T-helper 17 cell (primary cell): ENCODE measurements at regions not wholly inside any gene's neighbourhood (a gene's known extent, or its start where the extent isn't known, plus 50 kb on each side); places are given as distances from the start of the nearest gene placed in this dataset.

Experiments
- ATAC-seq: fragments of 150-1000 bp; cut with Tn5 transposase; 2 replicates; pipeline ENCODE4 v1.10.0; 2021; ENCODE audit warnings: mild to moderate bottlenecking, moderate library complexity
- DNase-seq, 3 donors: peaks; one replicate each; pipeline versions ENCODE4 v3.0.0 to v3.0.0-alpha.2; 2020 to 2021
- H3K9me3 ChIP-seq: one replicate; pipeline ENCODE4 v1.7.0; 2013; ENCODE audit warnings: low read length, mild to moderate bottlenecking; ENCODE audit not compliant: control insufficient read depth, poor library complexity, severe bottlenecking
- H3K27ac Mint-ChIP-seq: one replicate; pipeline ENCODE4 v1.8.0; 2022; ENCODE audit warnings: mild to moderate bottlenecking, moderate library complexity, mixed read lengths
- H3K27me3 Mint-ChIP-seq: one replicate; pipeline ENCODE4 v1.8.0; 2022; ENCODE audit warnings: mixed read lengths
- H3K36me3 Mint-ChIP-seq: one replicate; pipeline ENCODE4 v1.8.0; 2022; ENCODE audit warnings: low read depth, mixed read lengths
- H3K4me1 Mint-ChIP-seq: one replicate; pipeline ENCODE4 v1.8.0; 2022; ENCODE audit warnings: mild to moderate bottlenecking, mixed read lengths
- H3K4me3 Mint-ChIP-seq: one replicate; pipeline ENCODE4 v1.8.0; 2022; ENCODE audit warnings: mild to moderate bottlenecking, moderate library complexity, mixed read lengths

- Mint-ChIP-seq H3K27me3 (no peaks in the 10 kb centered on the region), H3K36me3 (no peaks in the 10 kb centered on the region), H3K4me1 (no peaks in the 10 kb centered on the region), H3K4me3 (no peak overlapping the region), H3K27ac (no peak overlapping the region)
- H3K9me3 ChIP-seq, result no peaks in the 10 kb centered on the region
- DNase-seq (no peak), ATAC-seq (no peak)
Observed at GRCh38 chr15:94937242-94937641, 705.9 kb downstream of the MCTP2 start.

GRCh38 chr15:94943888-94944287 lies 712.5 kb downstream of the MCTP2 start:
- H3K27ac Mint-ChIP-seq, result no peak overlapping the region
- ATAC-seq (no peak), DNase-seq (no peak)
- H3K4me1 Mint-ChIP-seq, result no peaks in the 10 kb centered on the region
- no peaks in the 10 kb centered on the region for H3K36me3 Mint-ChIP-seq
- H3K9me3 ChIP-seq, result no peaks in the 10 kb centered on the region
- H3K27me3 Mint-ChIP-seq, result no peaks in the 10 kb centered on the region
- no peak overlapping the region for H3K4me3 Mint-ChIP-seq

- DNase-seq (no peak), ATAC-seq (no peak)
- H3K27ac Mint-ChIP-seq, result no peak overlapping the region
- peaks cover under 1% of the 10 kb centered on the region for H3K9me3 ChIP-seq
- no peaks in the 10 kb centered on the region for H3K36me3 Mint-ChIP-seq
- no peaks in the 10 kb centered on the region for H3K4me1 Mint-ChIP-seq
- H3K27me3 Mint-ChIP-seq, result no peaks in the 10 kb centered on the region
- no peak overlapping the region for H3K4me3 Mint-ChIP-seq
Observed at GRCh38 chr15:94951538-94951937, 720.2 kb downstream of the MCTP2 start.

GRCh38 chr15:94963953-94964352 lies 732.6 kb downstream of the MCTP2 start:
- no peak for DNase-seq
- Mint-ChIP-seq H3K27me3 (no peaks in the 10 kb centered on the region), H3K36me3 (no peaks in the 10 kb centered on the region), H3K27ac (no peak overlapping the region), H3K4me1 (no peaks in the 10 kb centered on the region), H3K4me3 (no peak overlapping the region)
- no peak for ATAC-seq
- no peaks in the 10 kb centered on the region for H3K9me3 ChIP-seq

GRCh38 chr15:94965593-94965992 lies 734.2 kb downstream of the MCTP2 start:
- H3K9me3 ChIP-seq, result no peaks in the 10 kb centered on the region
- H3K4me3 Mint-ChIP-seq, result no peak overlapping the region
- H3K27ac Mint-ChIP-seq, result no peak overlapping the region
- no peaks in the 10 kb centered on the region for H3K4me1 Mint-ChIP-seq
- H3K36me3 Mint-ChIP-seq, result no peaks in the 10 kb centered on the region
- DNase-seq (no peak), ATAC-seq (no peak)
- no peaks in the 10 kb centered on the region for H3K27me3 Mint-ChIP-seq

- no peaks in the 10 kb centered on the region for H3K4me1 Mint-ChIP-seq
- H3K27ac Mint-ChIP-seq, result no peak overlapping the region
- DNase-seq (no peak), ATAC-seq (no peak)
- no peak overlapping the region for H3K4me3 Mint-ChIP-seq
- H3K9me3 ChIP-seq, result no peaks in the 10 kb centered on the region
- no peaks in the 10 kb centered on the region for H3K27me3 Mint-ChIP-seq
- H3K36me3 Mint-ChIP-seq, result no peaks in the 10 kb centered on the region
Observed at GRCh38 chr15:94968133-94968532, 736.8 kb downstream of the MCTP2 start.

- ATAC-seq, result no peak
- Mint-ChIP-seq H3K27me3 (no peaks in the 10 kb centered on the region), H3K36me3 (no peaks in the 10 kb centered on the region), H3K4me1 (no peaks in the 10 kb centered on the region), H3K27ac (no peak overlapping the region), H3K4me3 (no peak overlapping the region)
- DNase-seq, result no peak
- no peaks in the 10 kb centered on the region for H3K9me3 ChIP-seq
Observed at GRCh38 chr15:94970096-94970495, 738.7 kb downstream of the MCTP2 start.

GRCh38 chr15:94970802-94971201 lies 739.4 kb downstream of the MCTP2 start:
- Mint-ChIP-seq H3K36me3 (no peaks in the 10 kb centered on the region), H3K4me1 (no peaks in the 10 kb centered on the region), H3K27me3 (no peaks in the 10 kb centered on the region), H3K27ac (no peak overlapping the region), H3K4me3 (no peak overlapping the region)
- H3K9me3 ChIP-seq, result no peaks in the 10 kb centered on the region
- ATAC-seq (no peak), DNase-seq (no peak)

GRCh38 chr15:94972314-94972713 lies 741.0 kb downstream of the MCTP2 start:
- no peaks in the 10 kb centered on the region for H3K9me3 ChIP-seq
- Mint-ChIP-seq H3K4me3 (no peak overlapping the region), H3K36me3 (no peaks in the 10 kb centered on the region), H3K27me3 (no peaks in the 10 kb centered on the region), H3K4me1 (no peaks in the 10 kb centered on the region), H3K27ac (no peak overlapping the region)
- ATAC-seq (no peak), DNase-seq (no peak)

- no peaks in the 10 kb centered on the region for H3K36me3 Mint-ChIP-seq
- H3K4me1 Mint-ChIP-seq, result no peaks in the 10 kb centered on the region
- no peak for ATAC-seq
- no peak overlapping the region for H3K4me3 Mint-ChIP-seq
- H3K27me3 Mint-ChIP-seq, result no peaks in the 10 kb centered on the region
- no peak overlapping the region for H3K27ac Mint-ChIP-seq
- H3K9me3 ChIP-seq, result no peaks in the 10 kb centered on the region
- no peak for DNase-seq
Observed at GRCh38 chr15:94987085-94987484, 755.7 kb downstream of the MCTP2 start.

- DNase-seq (no peak), ATAC-seq (no peak)
- Mint-ChIP-seq H3K4me1 (no peaks in the 10 kb centered on the region), H3K27me3 (no peaks in the 10 kb centered on the region), H3K4me3 (no peak overlapping the region), H3K27ac (no peak overlapping the region), H3K36me3 (no peaks in the 10 kb centered on the region)
- no peaks in the 10 kb centered on the region for H3K9me3 ChIP-seq
Observed at GRCh38 chr15:94991718-94992117, 760.4 kb downstream of the MCTP2 start.

GRCh38 chr15:95009635-95010034 lies 778.3 kb downstream of the MCTP2 start:
- no peak overlapping the region for H3K4me3 Mint-ChIP-seq
- ATAC-seq (no peak), DNase-seq (no peak)
- no peaks in the 10 kb centered on the region for H3K4me1 Mint-ChIP-seq
- no peak overlapping the region for H3K27ac Mint-ChIP-seq
- H3K9me3 ChIP-seq, result no peaks in the 10 kb centered on the region
- H3K27me3 Mint-ChIP-seq, result no peaks in the 10 kb centered on the region
- H3K36me3 Mint-ChIP-seq, result no peaks in the 10 kb centered on the region

GRCh38 chr15:95013381-95013780 lies 782.0 kb downstream of the MCTP2 start:
- DNase-seq (no peak), ATAC-seq (no peak)
- no peak overlapping the region for H3K4me3 Mint-ChIP-seq
- H3K36me3 Mint-ChIP-seq, result no peaks in the 10 kb centered on the region
- H3K9me3 ChIP-seq, result no peaks in the 10 kb centered on the region
- no peaks in the 10 kb centered on the region for H3K4me1 Mint-ChIP-seq
- H3K27me3 Mint-ChIP-seq, result no peaks in the 10 kb centered on the region
- no peak overlapping the region for H3K27ac Mint-ChIP-seq

GRCh38 chr15:95016511-95017229 lies 785.3 kb downstream of the MCTP2 start:
- Mint-ChIP-seq H3K27ac (no peak overlapping the region), H3K36me3 (no peaks in the 10 kb centered on the region), H3K4me1 (no peaks in the 10 kb centered on the region), H3K27me3 (no peaks in the 10 kb centered on the region), H3K4me3 (no peak overlapping the region)
- no peak for DNase-seq
- no peaks in the 10 kb centered on the region for H3K9me3 ChIP-seq
- ATAC-seq, result no peak
